Ovary (tissue), 7 donors: ENCODE measurements at regions not wholly inside any gene's neighbourhood (a gene's known extent, or its start where the extent isn't known, plus 50 kb on each side); places are given as distances from the start of the nearest gene placed in this dataset.

Experiments used
- DNase-seq, 5 donors: peaks; one replicate each; pipeline ENCODE4 v3.0.0-alpha.2; 2019 to 2020
- H3K27ac ChIP-seq, 2 donors: fragments of 200-600 bp; one replicate each; pipeline versions ENCODE4 v1.5.1 to v1.8.0; 2019 to 2022
- H3K27me3 ChIP-seq: fragments of 200-600 bp; one replicate; pipeline ENCODE4 v1.8.0; 2022
- H3K36me3 ChIP-seq: fragments of 200-600 bp; sonication (generic); one replicate; pipeline ENCODE4 v1.5.1; 2019
- H3K4me1 ChIP-seq: one replicate; pipeline ENCODE4 v1.8.1; 2013; ENCODE audit warnings: mild to moderate bottlenecking, moderate library complexity; ENCODE audit not compliant: insufficient read depth
- H3K4me3 ChIP-seq: fragments of 200-600 bp; sonication (generic); one replicate; pipeline ENCODE4 v1.5.1; 2017
- H3K9me3 ChIP-seq, 2 donors: fragments of 200-600 bp in 1 of 2; sonication (generic) in 1 of 2; one replicate each; pipeline versions ENCODE4 v1.5.1 to v1.8.1; 2013 to 2019; ENCODE audit warnings: mild to moderate bottlenecking in 1 of 2, moderate library complexity in 1 of 2
- EP300 ChIP-seq: sonication (generic); formaldehyde crosslinking; IDR thresholded peaks from one replicate; pipeline ENCODE4 v1.6.1; 2017; ENCODE audit warnings: antibody characterized with exemption
- POLR2A ChIP-seq: fragments of 450-650 bp; IDR thresholded peaks from one replicate; pipeline ENCODE4 v1.6.1; 2017; ENCODE audit warnings: antibody characterized with exemption, mild to moderate bottlenecking, moderate library complexity
- WGBS, 3 donors: extraction: QIAGEN DNeasy Blood & Tissue Kit in 1 of 3; methylation state at CpG; one replicate each; pipeline versions ENCODE4 v1.1.5 to v1.1.7; 2013 to 2017; 5-methylcytosine and 5-hydroxymethylcytosine counted together
- intact Hi-C, 4 donors: fragments of 100-400 bp; cut with DNase I; formaldehyde crosslinking; loops; one replicate each; pipeline versions ENCODE4 v1.11.0 to v1.15.1; 2022 to 2023
- TF ChIP-seq, protein P1 (sequence below), 3 donors: fragments of 450-650 bp in 2 of 3; fragments of 200-600 bp in 1 of 3; IDR thresholded peaks; one replicate each; pipeline versions ENCODE4 v1.5.1 to v1.8.0; 2016 to 2022; ENCODE audit warnings: antibody characterized with exemption in 3 of 3, mild to moderate bottlenecking in 1 of 3
- donor health status: DM: no; HTN: no; CAD: no; lungs with moderate emphysema.
- donor health status: DM: no; HTN: no; CAD: no.
- donor health status: Bipolar disorder and iron deficiency.
- donor health status: DM: no; HTN: no; CAD: no.
- donor health status: DM: yes; HTN: yes; CAD: no.

GRCh38 chr5:105330185-105330584, 1767.6 kb upstream of the NUDT12 start:
- intact Hi-C loops = no loop called here
- no peak for DNase-seq
- H3K4me1 ChIP-seq = no peaks in the 10 kb centered on the region
- H3K36me3 ChIP-seq = no peaks in the 10 kb centered on the region
- H3K4me3 ChIP-seq = no peak overlapping the region
- WGBS, 3 donors = 84 to 97% (median 92%) methylated on average over 1 of the region's 1 CpG
- no peak overlapping the region for H3K27ac ChIP-seq
- TF ChIP-seq, protein P1, sequence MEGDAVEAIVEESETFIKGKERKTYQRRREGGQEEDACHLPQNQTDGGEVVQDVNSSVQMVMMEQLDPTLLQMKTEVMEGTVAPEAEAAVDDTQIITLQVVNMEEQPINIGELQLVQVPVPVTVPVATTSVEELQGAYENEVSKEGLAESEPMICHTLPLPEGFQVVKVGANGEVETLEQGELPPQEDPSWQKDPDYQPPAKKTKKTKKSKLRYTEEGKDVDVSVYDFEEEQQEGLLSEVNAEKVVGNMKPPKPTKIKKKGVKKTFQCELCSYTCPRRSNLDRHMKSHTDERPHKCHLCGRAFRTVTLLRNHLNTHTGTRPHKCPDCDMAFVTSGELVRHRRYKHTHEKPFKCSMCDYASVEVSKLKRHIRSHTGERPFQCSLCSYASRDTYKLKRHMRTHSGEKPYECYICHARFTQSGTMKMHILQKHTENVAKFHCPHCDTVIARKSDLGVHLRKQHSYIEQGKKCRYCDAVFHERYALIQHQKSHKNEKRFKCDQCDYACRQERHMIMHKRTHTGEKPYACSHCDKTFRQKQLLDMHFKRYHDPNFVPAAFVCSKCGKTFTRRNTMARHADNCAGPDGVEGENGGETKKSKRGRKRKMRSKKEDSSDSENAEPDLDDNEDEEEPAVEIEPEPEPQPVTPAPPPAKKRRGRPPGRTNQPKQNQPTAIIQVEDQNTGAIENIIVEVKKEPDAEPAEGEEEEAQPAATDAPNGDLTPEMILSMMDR (IDR thresholded peaks at IDR 0.05) = no peak
- TF ChIP-seq EP300 = no peak
- no peaks in the 10 kb centered on the region for H3K27me3 ChIP-seq
- H3K9me3 ChIP-seq = no peaks in the 10 kb centered on the region

GRCh38 chr5:105304859-105305258, 1742.3 kb upstream of the NUDT12 start:
- Histone ChIP-seq H3K36me3 (no peaks in the 10 kb centered on the region), H3K27ac (no peak overlapping the region), H3K27me3 (no peaks in the 10 kb centered on the region), H3K4me3 (no peak overlapping the region), H3K4me1 (no peaks in the 10 kb centered on the region), H3K9me3 (no peaks in the 10 kb centered on the region)
- intact Hi-C loops = no loop called here
- TF ChIP-seq POLR2A (no peak), EP300 (no peak)
- TF ChIP-seq, protein P1 (IDR thresholded peaks at IDR 0.05) = no peak
- no peak for DNase-seq
- WGBS, 3 donors = 98 to 100% (median 98%) methylated on average over 1 of the region's 1 CpG

GRCh38 chr5:105288946-105289345, 1726.4 kb upstream of the NUDT12 start:
- H3K4me3 ChIP-seq = no peak overlapping the region
- DNase-seq = no peak
- no peak overlapping the region for H3K27ac ChIP-seq
- no peaks in the 10 kb centered on the region for H3K36me3 ChIP-seq
- intact Hi-C loops = no loop called here
- TF ChIP-seq, protein P1 (IDR thresholded peaks at IDR 0.05) = no peak
- TF ChIP-seq POLR2A = no peak
- no peak for TF ChIP-seq EP300
- H3K9me3 ChIP-seq = no peaks in the 10 kb centered on the region
- no peaks in the 10 kb centered on the region for H3K27me3 ChIP-seq
- no peaks in the 10 kb centered on the region for H3K4me1 ChIP-seq

DNA sequence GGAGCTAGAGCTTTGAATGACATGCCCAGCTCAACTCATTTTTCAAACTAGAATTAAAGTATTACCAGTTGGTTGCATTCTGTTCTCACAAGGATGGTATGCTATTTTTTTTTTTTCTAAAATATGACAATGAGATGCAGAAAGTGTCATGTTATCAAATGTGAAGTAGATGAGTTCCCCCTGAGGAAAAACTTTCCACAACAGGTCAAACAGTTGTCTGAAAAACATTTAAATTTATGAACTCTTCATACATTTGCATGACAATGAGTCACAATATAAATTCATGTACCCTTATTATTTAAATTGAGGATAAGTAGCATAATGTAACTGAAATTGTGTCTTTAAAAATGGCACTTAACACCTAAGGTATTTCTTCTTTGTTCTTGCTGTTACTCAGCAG, 1720.5 kb upstream of the NUDT12 start:
- H3K4me1 ChIP-seq = no peaks in the 10 kb centered on the region
- no peak for TF ChIP-seq EP300
- no peak for TF ChIP-seq POLR2A
- TF ChIP-seq, protein P1 (IDR thresholded peaks at IDR 0.05) = no peak
- H3K27me3 ChIP-seq = no peaks in the 10 kb centered on the region
- no peak overlapping the region for H3K27ac ChIP-seq
- DNase-seq = no peak
- H3K36me3 ChIP-seq = no peaks in the 10 kb centered on the region
- H3K4me3 ChIP-seq = no peak overlapping the region
- intact Hi-C loops = no loop called here
- no peaks in the 10 kb centered on the region for H3K9me3 ChIP-seq

DNA sequence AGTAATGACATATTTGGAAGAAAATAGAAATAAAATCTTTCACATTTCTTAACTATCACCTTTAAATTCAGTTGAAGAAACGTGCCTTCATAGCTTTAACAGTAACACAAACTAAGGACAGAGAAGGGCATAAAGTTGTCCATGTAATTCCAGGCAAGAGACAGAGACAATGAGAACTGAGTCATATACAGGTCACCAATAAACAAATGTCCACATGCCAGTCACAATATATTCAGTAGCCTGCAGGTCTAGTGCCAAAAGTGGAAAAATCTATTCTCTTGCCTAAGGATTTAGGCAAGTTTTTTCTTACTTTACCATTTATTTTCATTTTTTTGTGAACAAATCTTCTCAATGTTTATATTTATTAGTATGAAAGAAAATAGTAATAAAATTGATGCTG, 1711.5 kb upstream of the NUDT12 start:
- Histone ChIP-seq H3K9me3 (no peaks in the 10 kb centered on the region), H3K4me3 (no peak overlapping the region), H3K27ac (no peak overlapping the region), H3K4me1 (no peaks in the 10 kb centered on the region), H3K36me3 (no peaks in the 10 kb centered on the region), H3K27me3 (no peaks in the 10 kb centered on the region)
- no peak for DNase-seq
- WGBS, 3 donors = 67 to 84% (median 83%) methylated on average over 1 of the region's 1 CpG
- TF ChIP-seq EP300 (no peak), POLR2A (no peak)
- TF ChIP-seq, protein P1 (IDR thresholded peaks at IDR 0.05) = no peak
- intact Hi-C loops = no loop called here
